ENCODE measurements at regions not wholly inside any gene's neighbourhood (a gene's known extent, or its start where the extent isn't known, plus 50 kb on each side); places are given as distances from the start of the nearest gene placed in this dataset.

- DNase-seq (ENCODE audit: low read depth) = no peak
Measured at GRCh38 chr2:188720811-188721605, 253.2 kb upstream of the COL3A1 start.

DNA sequence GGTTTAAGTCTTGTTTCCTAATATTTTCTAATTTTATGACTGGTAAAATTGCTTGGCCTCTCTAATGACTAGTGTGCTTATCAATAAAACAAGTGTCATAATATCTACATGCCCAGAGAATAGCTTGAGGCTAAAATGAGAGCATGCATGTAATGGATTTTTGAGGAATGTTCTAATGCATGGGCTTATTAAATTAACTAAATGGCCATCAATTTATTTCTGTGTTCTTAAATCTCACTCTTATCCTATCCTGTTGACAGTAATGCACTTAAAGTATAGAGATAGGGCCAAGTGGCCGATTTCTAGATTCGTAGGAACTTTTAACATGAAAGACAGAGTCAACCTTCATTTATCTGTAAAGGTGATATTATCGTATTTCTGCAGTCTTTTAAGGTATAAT lies 252.4 kb upstream of the COL3A1 start:
- DNase-seq (ENCODE audit: low read depth) = no peak

DNA sequence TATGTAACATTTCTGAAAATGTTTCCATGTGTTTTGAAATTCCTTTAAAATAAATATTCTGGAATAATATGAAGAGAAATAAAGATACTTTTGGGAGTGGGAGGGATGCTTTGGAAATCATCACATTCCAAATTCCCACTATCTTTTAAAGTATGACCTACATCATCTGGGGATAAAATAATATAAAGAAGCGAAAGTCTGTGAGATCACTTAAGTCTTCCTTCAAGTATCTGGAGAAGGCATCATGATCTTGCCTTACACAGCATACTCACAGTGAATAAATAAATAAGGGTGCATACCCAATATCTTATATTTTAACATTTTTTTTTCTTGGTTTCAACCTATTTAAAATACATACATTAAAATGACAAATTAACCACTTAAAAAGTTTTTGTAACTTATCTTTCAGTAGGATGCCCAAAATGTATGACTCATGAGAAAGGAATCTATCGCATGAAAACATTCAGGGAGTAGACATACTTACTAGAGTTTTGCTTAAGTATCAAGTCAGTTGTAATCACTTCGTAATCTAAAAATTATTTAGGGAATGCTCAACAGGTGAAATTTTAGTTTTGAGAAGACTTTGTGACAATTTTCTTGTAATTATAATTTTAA lies 248.3 kb upstream of the COL3A1 start:
- peak; percentile 17 for DNase-seq (ENCODE audit: low read depth)

DNA sequence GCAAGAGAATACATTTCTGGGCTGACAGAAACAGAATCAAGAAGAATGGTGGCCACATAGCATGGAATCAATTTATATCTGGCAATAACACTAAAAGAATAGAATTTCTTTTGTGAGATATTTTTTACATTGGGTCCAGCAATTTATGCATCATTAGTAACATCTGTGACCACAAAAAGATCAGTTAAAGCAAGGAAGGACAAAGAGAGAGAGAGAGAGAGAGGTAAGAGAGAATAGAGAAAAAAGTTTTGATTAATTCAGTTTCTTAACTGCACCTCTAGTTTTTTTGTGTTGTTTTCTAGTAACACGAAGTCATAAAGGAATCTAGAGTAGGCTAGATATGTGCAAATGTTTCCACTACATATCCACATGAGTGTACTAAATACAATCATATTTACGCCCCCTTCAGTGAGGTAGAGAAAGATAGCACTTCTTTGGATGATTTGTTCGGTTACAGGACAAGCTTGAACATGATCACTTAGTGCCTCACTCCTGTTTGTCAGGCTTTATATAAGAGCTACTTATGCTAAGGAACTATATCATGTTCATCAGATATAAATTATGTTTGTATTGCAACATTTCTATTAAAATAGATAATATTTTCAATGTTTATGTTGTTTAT lies 247.4 kb upstream of the COL3A1 start:
- DNase-seq (ENCODE audit: low read depth) = no peak

DNA sequence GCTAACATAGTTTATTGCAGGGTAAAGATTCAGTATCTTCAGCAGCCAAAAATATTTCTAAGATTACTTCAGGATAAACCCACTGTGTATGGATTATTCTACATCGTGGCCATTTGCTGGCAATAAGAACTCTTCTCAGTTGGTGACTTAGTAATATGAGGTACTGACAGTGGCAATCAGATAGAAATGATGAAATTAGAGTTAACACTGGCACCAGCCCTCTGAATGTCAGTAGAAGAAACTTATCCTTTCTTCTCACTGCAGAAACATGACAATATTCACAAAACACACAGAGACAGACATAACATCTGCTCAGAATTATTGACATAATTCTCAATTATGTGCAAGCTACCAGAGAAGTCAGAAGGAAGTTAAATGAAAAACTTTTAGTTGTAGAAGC lies 246.3 kb upstream of the COL3A1 start:
- DNase-seq (ENCODE audit: low read depth) = no peak

DNA sequence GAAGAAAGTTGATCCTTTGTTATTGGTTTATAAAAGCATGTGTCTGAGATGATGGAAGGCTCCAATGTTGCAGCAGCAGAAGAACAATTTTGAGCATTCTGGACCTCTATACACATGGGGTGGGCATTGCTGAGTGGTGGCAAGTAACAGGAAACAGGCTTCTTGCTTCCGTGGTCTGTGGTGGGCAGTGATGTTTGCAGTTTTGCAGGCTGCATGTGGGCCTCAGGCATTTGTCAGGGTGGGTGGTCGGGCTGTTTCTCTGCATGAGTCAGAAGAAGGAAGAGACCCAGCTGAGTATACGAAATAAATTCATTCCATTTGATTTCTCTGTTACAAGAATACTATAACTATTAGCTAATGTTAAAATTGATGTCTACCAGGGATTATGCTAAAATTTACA lies 239.5 kb upstream of the COL3A1 start:
- peak; percentile 22 for DNase-seq (ENCODE audit: low read depth)

DNA sequence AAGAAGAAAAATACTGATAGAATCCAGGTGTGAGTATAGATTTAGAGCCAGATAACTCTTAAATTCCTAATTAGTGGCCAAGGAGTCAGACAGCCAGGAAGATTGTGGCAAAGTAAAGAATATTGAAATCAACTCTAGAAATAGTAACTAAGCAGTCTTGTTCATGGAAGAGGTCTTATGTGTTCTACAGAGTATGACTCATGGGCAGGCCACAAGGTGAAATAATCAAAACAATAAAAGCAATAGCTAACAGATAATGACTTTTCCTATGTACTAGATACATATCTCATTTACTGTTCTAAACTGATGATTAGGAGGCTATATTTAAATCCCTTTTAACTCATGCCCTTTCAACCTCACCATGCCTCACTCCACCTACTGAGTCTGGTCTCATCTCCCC lies 227.4 kb upstream of the COL3A1 start:
- no peak for DNase-seq (ENCODE audit: low read depth)

DNA sequence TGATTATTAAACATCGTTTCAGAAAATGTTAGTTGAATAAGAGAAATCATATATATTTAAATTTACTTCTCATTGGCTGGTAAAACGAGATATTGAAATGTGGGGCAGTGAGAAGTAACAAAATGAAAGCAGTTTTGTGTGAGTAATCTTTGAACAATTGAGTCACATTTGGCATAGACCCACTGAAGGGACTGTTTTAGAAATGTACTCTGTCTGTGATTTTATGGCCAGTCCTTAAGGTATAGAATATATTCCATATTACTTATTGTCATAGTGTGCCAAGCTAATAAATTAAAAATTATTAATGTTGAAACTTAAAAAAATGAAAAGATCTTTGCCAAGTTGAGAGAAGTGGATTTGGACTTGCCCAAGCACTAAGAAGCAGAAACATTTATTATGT lies 222.4 kb upstream of the COL3A1 start:
- no peak for DNase-seq (ENCODE audit: low read depth)

DNA sequence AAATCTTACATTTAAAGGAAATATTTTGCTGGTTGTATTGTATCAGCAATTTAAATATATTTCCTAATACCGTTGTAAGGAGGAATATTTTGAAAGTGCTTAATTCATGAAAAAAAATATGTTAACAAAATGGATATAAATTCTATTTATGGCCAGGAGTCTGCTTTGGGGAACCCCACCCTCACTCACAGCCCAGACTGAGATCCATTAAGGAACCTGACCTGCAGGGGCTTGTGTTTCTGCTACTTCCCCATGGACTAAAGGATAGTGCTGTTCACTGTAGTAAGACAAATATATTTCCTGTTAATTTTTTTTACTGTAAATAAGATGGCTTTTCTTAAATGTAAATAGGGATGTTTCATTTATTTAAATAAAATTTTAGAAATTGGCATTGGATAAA lies 221.9 kb upstream of the COL3A1 start:
- DNase-seq (ENCODE audit: low read depth) = no peak

DNA sequence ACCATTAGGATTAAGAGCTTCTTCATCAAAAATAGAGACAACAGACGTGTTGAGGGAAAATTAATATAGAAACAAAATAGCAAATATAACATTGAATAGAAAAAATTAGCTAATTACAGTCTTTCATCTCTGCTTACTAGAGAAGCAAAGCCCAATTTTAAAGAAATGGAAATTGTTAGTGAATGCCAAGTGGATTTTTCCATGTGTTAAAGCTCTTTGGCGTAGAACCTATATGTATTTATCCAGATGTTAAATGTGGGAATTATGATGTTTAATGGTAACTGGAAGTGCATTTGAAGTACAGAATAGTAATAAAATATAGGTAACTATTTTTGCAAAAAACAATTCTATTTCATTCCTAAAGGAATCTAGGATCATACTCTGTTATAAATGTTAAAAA lies 212.0 kb upstream of the COL3A1 start:
- no peak for DNase-seq (ENCODE audit: low read depth)

GRCh38 chr2:188765522-188766470 lies 208.4 kb upstream of the COL3A1 start:
- peak; percentile 41 for DNase-seq (ENCODE audit: low read depth)

- DNase-seq (ENCODE audit: low read depth) = no peak
Measured at GRCh38 chr2:188766471-188766856, 207.7 kb upstream of the COL3A1 start.

DNA sequence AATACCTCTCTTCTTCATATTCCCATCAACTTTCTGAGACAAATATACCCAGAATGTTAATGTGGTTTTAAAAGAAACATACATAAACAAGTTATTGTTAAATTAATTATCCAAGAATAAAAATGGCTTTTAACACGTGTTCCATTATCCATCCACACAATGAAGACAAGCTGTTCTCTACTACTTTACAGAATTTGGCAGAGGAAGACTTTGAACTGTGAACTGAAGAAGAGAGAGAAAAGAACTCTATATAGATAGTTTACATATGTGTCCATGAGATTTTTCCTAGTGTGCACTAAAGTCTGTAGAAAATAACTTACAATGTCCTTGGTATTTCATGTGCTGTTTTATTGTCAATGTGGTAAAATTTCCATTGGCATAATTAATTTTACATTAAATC lies 207.0 kb upstream of the COL3A1 start:
- no peak for DNase-seq (ENCODE audit: low read depth)

- no peak for DNase-seq (ENCODE audit: low read depth)
Measured at GRCh38 chr2:188770296-188770695, 203.9 kb upstream of the COL3A1 start.

DNA sequence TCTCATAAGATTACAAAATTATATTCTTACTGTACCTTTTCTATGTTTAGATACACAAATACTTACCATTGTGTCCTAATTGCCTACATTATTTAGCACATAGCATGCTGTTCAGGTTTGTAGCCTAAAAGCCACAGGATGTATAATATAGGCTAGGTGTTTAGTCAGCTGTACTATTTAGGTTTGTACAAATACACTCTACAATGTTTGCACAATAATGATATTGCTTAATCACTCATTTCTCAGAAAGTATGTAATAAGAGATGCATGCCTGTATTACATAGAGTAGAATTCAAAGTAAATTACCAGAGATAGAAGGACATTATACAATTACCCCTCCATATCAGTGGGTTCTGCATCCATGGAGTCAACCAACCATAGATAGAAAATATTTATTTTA lies 201.1 kb upstream of the COL3A1 start:
- no peak for DNase-seq (ENCODE audit: low read depth)

- DNase-seq (ENCODE audit: low read depth) = peak; percentile 20
Measured at GRCh38 chr2:188776634-188777033, 197.5 kb upstream of the COL3A1 start.

DNA sequence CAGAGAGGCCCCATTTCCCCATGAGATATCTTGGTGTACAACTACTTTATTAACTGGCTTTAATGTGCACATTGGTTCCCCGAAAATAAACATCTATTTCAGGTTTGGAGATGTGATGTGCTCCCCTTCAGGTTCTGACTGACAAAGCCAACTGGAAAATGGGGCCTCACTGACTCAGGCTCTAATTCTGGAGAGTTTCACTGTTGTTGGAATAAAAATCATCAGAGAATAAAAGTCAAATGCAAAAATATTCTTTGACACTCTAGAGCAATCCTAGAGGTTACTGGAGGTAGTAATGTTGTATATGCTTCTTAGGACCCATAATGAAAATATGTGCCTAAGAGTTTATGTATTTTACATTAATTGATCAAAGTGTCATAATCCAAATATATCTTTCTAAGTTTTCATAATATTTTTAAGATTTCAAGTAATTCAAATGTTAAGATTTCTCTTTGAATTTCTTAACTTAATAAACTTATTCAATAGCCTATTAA lies 189.9 kb upstream of the COL3A1 start:
- DNase-seq (ENCODE audit: low read depth) = no peak

GRCh38 chr2:188785061-188785460 lies 189.1 kb upstream of the COL3A1 start:
- DNase-seq (ENCODE audit: low read depth) = no peak

- DNase-seq (ENCODE audit: low read depth) = no peak
Measured at GRCh38 chr2:188785490-188785889, 188.7 kb upstream of the COL3A1 start.

DNA sequence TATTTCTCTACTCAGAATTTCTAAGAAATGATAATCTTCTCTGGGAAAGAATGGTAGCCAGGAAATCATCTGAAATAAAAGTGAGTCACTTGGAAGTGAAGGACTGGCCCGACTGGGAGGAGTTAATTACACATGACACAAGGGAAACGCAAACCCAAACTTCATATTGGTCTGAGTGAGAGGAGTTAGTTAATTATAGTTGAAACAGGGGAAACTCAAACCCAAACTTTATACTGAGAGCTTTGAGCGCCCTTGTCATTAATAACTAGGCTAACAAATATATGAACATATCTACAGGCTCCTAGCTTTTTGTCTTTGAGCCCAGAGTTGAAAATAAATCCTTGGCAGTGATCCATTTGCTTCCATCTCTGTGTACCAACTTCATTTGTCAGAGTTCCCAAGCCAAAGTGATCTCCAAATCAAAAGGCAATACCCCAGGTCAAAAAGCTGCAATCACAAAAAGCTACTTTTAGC lies 187.8 kb upstream of the COL3A1 start:
- DNase-seq (ENCODE audit: low read depth) = peak; percentile 66

DNA sequence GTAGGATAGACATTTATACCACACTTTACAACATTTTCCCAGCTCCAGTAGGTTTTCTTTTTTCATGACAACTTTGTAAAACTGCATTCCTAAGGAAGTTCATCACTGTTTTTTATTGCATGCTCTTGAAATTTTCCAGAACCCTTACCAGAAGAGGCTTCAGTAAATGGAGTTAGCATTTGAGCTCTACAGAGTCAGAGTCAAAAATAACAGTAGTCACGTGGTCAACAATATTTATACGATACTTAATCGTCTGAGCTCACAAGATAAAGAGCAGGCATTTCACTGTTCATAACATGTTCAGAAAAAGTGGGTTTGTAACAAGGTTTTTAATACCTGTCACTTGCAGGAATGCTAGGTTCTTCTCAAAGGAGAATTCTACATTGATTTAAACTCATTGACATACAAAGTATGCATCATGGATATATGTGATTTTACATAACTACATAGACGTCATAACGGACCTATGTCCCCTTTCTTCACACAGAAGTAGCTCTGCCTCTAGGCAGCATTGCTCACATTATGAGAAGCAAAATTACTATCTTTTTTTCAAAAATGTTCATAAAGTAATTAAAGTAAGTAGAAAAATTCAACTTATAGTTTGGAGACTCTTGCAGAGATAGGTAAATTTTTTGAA lies 187.0 kb upstream of the COL3A1 start:
- DNase-seq (ENCODE audit: low read depth) = peak; percentile 33
